IMR-90 (cell line): ENCODE measurements at regions not wholly inside any gene's neighbourhood (a gene's known extent, or its start where the extent isn't known, plus 50 kb on each side); places are given as distances from the start of the nearest gene placed in this dataset.

Experiments used
- ATAC-seq: fragments of 200-7000 bp; cut with Tn5 transposase; 2 replicates; pipeline ENCODE4 v1.9.1; 2020; ENCODE audit warnings: low read depth, mild to moderate bottlenecking, moderate library complexity
- BruUV-seq: library from RNA; stranded (reverse); fragments of 400-500 nt; replicated peaks from 2 replicates; lab custom pipeline; 2021; lab: Mats Ljungman, UMichigan
- CTCF ChIA-PET: fragments of 300-600 bp; formaldehyde crosslinking; extraction: SDS; loops from one replicate; lab custom pipeline; 2021; ENCODE audit warnings: antibody characterized with exemption; lab: Yijun Ruan, JAX
- POLR2A ChIA-PET: fragments of 300-600 bp; sonication (Branson Sonifier 250); formaldehyde crosslinking; loops from one replicate; lab custom pipeline; 2022; ENCODE audit warnings: antibody characterized with exemption; ENCODE audit not compliant: unreplicated experiment; lab: Charles Lee
- DNase-seq: peaks from one replicate; pipeline ENCODE4 v3.0.0; 2013
- H2AFZ ChIP-seq: replicated peaks from 2 replicates; pipeline ENCODE3; 2013; ENCODE audit warnings: low read length, mild to moderate bottlenecking; ENCODE audit not compliant: poor library complexity
- H2AK5ac ChIP-seq: 2 replicates; pipeline ENCODE4 v1.6.1; 2013; ENCODE audit warnings: low read depth, low read length, inconsistent platforms
- H2AK9ac ChIP-seq: replicated peaks from 2 replicates; pipeline ENCODE3; 2013; ENCODE audit warnings: mild to moderate bottlenecking, low read depth, low read length, moderate library complexity; ENCODE audit not compliant: poor library complexity
- H2BK120ac ChIP-seq: 2 replicates; pipeline ENCODE4 v1.6.1; 2013; ENCODE audit warnings: low read depth, low read length, inconsistent platforms
- H2BK15ac ChIP-seq: 3 replicates; pipeline ENCODE4 v1.6.1; 2013; ENCODE audit warnings: low read depth, low read length, inconsistent platforms
- H2BK20ac ChIP-seq: 2 replicates; pipeline ENCODE4 v1.6.1; 2013; ENCODE audit warnings: low read depth, mild to moderate bottlenecking, inconsistent platforms, low read length, moderate library complexity
- H2BK5ac ChIP-seq: 2 replicates; pipeline ENCODE4 v1.6.1; 2013; ENCODE audit warnings: mild to moderate bottlenecking, low read depth, low read length, inconsistent platforms; ENCODE audit not compliant: poor library complexity, severe bottlenecking
- H3K14ac ChIP-seq: replicated peaks from 2 replicates; pipeline ENCODE4 v1.6.1; 2013; ENCODE audit warnings: low read depth, low read length, inconsistent platforms
- H3K18ac ChIP-seq: 2 replicates; pipeline ENCODE4 v1.6.1; 2013; ENCODE audit warnings: low read depth, low read length, control low read depth
- H3K23ac ChIP-seq: 2 replicates; pipeline ENCODE4 v1.6.1; 2013; ENCODE audit warnings: low read depth, low read length, inconsistent platforms
- H3K27ac ChIP-seq: 2 replicates; pipeline ENCODE4 v1.5.1; 2013; ENCODE audit warnings: mild to moderate bottlenecking, control low read depth, low read length; ENCODE audit not compliant: insufficient read depth
- H3K27me3 ChIP-seq: 2 replicates; pipeline ENCODE4 v1.6.1; 2013; ENCODE audit warnings: low read length; ENCODE audit not compliant: control insufficient read depth, insufficient read depth
- H3K36me3 ChIP-seq: 2 replicates; pipeline ENCODE4 v1.6.1; 2013; ENCODE audit warnings: low read length, mixed read lengths; ENCODE audit not compliant: control insufficient read depth, insufficient read depth
- H3K4ac ChIP-seq: 2 replicates; pipeline ENCODE4 v1.6.1; 2013; ENCODE audit warnings: low read depth, low read length, inconsistent platforms
- H3K4me1 ChIP-seq: 2 replicates; pipeline ENCODE4 v1.6.1; 2013; ENCODE audit warnings: low read length, mixed read lengths; ENCODE audit not compliant: control insufficient read depth, insufficient read depth
- H3K4me2 ChIP-seq: 2 replicates; pipeline ENCODE4 v1.6.1; 2013; ENCODE audit warnings: low read depth, mild to moderate bottlenecking, control low read depth, low read length, moderate library complexity
- H3K4me3 ChIP-seq: 2 replicates; pipeline ENCODE4 v1.5.1; 2013; ENCODE audit warnings: low read depth, mild to moderate bottlenecking, control low read depth, low read length, moderate library complexity; ENCODE audit not compliant: insufficient read depth
- H3K56ac ChIP-seq: 2 replicates; pipeline ENCODE4 v1.6.1; 2013; ENCODE audit warnings: low read length, inconsistent platforms; ENCODE audit not compliant: insufficient read depth; ENCODE audit errors: extremely low read depth
- H3K79me1 ChIP-seq, 2 experiments: 2 replicates each; pipeline ENCODE4 v1.6.1; 2013; ENCODE audit warnings: low read length in 2 of 2, inconsistent platforms in 1 of 2, low read depth in 1 of 2
- H3K9ac ChIP-seq: 2 replicates; pipeline ENCODE4 v1.6.1; 2013; ENCODE audit warnings: low read depth, low read length, control low read depth
- H3K9me1 ChIP-seq: 2 replicates; pipeline ENCODE4 v1.6.1; 2013; ENCODE audit warnings: low read length, inconsistent platforms; ENCODE audit not compliant: insufficient read depth
- H3K9me3 ChIP-seq: 2 replicates; pipeline ENCODE4 v1.6.1; 2013; ENCODE audit warnings: low read length; ENCODE audit not compliant: control insufficient read depth, insufficient read depth
- H4K20me1 ChIP-seq: 2 replicates; pipeline ENCODE4 v1.6.1; 2013; ENCODE audit warnings: low read length, inconsistent platforms; ENCODE audit not compliant: insufficient read depth
- H4K5ac ChIP-seq: 2 replicates; pipeline ENCODE4 v1.6.1; 2013; ENCODE audit warnings: mild to moderate bottlenecking, low read depth, low read length, control low read depth
- H4K8ac ChIP-seq, 2 experiments: 2 replicates each; pipeline ENCODE4 v1.6.1; 2013; ENCODE audit warnings: low read depth in 2 of 2, low read length in 2 of 2, control low read depth in 1 of 2, inconsistent platforms in 1 of 2
- H4K91ac ChIP-seq: 2 replicates; pipeline ENCODE4 v1.6.1; 2013; ENCODE audit warnings: low read depth, low read length, inconsistent platforms; ENCODE audit not compliant: insufficient read depth
- BHLHE40 ChIP-seq: fragments of 150-350 bp; IDR thresholded peaks from 2 replicates; pipeline ENCODE4 v1.6.1; 2016; ENCODE audit warnings: mild to moderate bottlenecking, low read depth, low read length
- CEBPB ChIP-seq: IDR thresholded peaks from 2 replicates; pipeline ENCODE4 v1.6.1; 2012; ENCODE audit warnings: low read depth, low read length, improper control_type of control experiment
- CHD1 ChIP-seq: IDR thresholded peaks from 2 replicates; pipeline ENCODE4 v1.6.1; 2012; ENCODE audit warnings: low read depth, low read length, improper control_type of control experiment
- CTCF ChIP-seq: conservative IDR thresholded peaks from 2 replicates; pipeline ENCODE4 v1.5.1; 2012; ENCODE audit warnings: mild to moderate bottlenecking, low read depth, low read length, improper control_type of control experiment
- ELK1 ChIP-seq: fragments of 150-350 bp; IDR thresholded peaks from 2 replicates; pipeline ENCODE4 v1.6.1; 2016; ENCODE audit warnings: low read depth, mild to moderate bottlenecking, low read length, moderate library complexity, borderline replicate concordance
- FOS ChIP-seq: fragments of 150-350 bp; IDR thresholded peaks from 2 replicates; pipeline ENCODE4 v1.6.1; 2016; ENCODE audit warnings: low read depth, low read length
- MAFK ChIP-seq: IDR thresholded peaks from 2 replicates; pipeline ENCODE4 v1.6.1; 2012; ENCODE audit warnings: low read depth, low read length, improper control_type of control experiment
- MAZ ChIP-seq: IDR thresholded peaks from 2 replicates; pipeline ENCODE4 v1.6.1; 2012; ENCODE audit warnings: low read depth, mild to moderate bottlenecking, low read length, improper control_type of control experiment, moderate library complexity, borderline replicate concordance
- MXI1 ChIP-seq: IDR thresholded peaks from 2 replicates; pipeline ENCODE4 v1.6.1; 2012; ENCODE audit warnings: low read depth, mild to moderate bottlenecking, low read length, moderate library complexity, borderline replicate concordance
- POLR2A ChIP-seq: IDR thresholded peaks from 2 replicates; pipeline ENCODE4 v1.6.1; 2012; ENCODE audit warnings: mild to moderate bottlenecking, low read depth, low read length
- RAD21 ChIP-seq: IDR thresholded peaks from 2 replicates; pipeline ENCODE4 v1.6.1; 2012; ENCODE audit warnings: low read length, improper control_type of control experiment
- RFX5 ChIP-seq: IDR thresholded peaks from 2 replicates; pipeline ENCODE4 v1.8.0; 2012; ENCODE audit warnings: low read depth, mild to moderate bottlenecking, low read length, moderate library complexity
- SMC3 ChIP-seq: fragments of 150-350 bp; IDR thresholded peaks from 2 replicates; pipeline ENCODE4 v1.6.1; 2016; ENCODE audit warnings: low read depth, mild to moderate bottlenecking, antibody characterized with exemption, low read length, moderate library complexity
- WGBS, 2 experiments: methylation state at CpG; one replicate each; pipeline versions ENCODE4 v1.1.5 to v1.1.7; 2013; ENCODE audit warnings: missing lambda C conversion rate in 2 of 2; ENCODE audit not compliant: insufficient read length in 1 of 2; ENCODE audit errors: extremely low coverage in 2 of 2; 5-methylcytosine and 5-hydroxymethylcytosine counted together
- dilution Hi-C: fragments of 300-500 bp; cut with HindIII; formaldehyde crosslinking; loops from one replicate; pipeline ENCODE4 v1.14.3; 2018; ENCODE audit warnings: low sequenced_read_pairs; ENCODE audit not compliant: unreplicated experiment
- in situ Hi-C: fragments of 300-500 bp; cut with MboI; formaldehyde crosslinking; loops from 3 replicates; pipeline ENCODE4 v1.14.3; 2019; ENCODE audit warnings: low sequenced_read_pairs, inconsistent platforms, mixed read lengths
- intact Hi-C: fragments of 100-400 bp; cut with micrococcal nuclease; formaldehyde crosslinking; loops from 2 replicates; pipeline ENCODE4 v1.10.0; 2022

GRCh38 chr7:32379510-32380112 is 110.6 kb downstream of the LSM5 start:
- POLR2A ChIA-PET, result no interaction called here
- Histone ChIP-seq H3K18ac (no peak overlapping the region), H3K4me3 (no peak overlapping the region), H3K4me2 (no peak overlapping the region), H3K27ac (no peak overlapping the region), H4K8ac (no peak overlapping the region), H2BK5ac (no peak overlapping the region), H4K20me1 (no peaks in the 10 kb centered on the region), H3K79me1 (no peaks in the 10 kb centered on the region), H4K91ac (no peak overlapping the region), H3K36me3 (no peaks in the 10 kb centered on the region), H3K9ac (no peak overlapping the region), H3K9me3 (no peaks in the 10 kb centered on the region), H3K56ac (no peak overlapping the region), H2AFZ (no peak overlapping the region), H2BK120ac (no peak overlapping the region), H3K9me1 (no peaks in the 10 kb centered on the region), H2BK20ac (no peak overlapping the region), H2BK15ac (no peak overlapping the region), H4K5ac (no peak overlapping the region), H3K4ac (no peak overlapping the region), H3K14ac (no peak overlapping the region), H3K27me3 (no peaks in the 10 kb centered on the region), H3K23ac (no peak overlapping the region), H2AK9ac (no peak overlapping the region), H2AK5ac (no peak overlapping the region), H3K4me1 (no peaks in the 10 kb centered on the region)
- dilution Hi-C loops (no loop called here), in situ Hi-C loops (no loop called here), intact Hi-C loops (no loop called here)
- WGBS, 2 experiments, result 0% methylated on average over 1 of the region's 2 CpGs; no CpG with 5 or more reads in 1 of the 2 experiments
- DNase-seq, result no peak
- no peak for ATAC-seq
- CTCF ChIA-PET, result no interaction called here
- TF ChIP-seq FOS, result no peak
- TF ChIP-seq ELK1, result no peak
- no peak for TF ChIP-seq SMC3
- TF ChIP-seq CTCF, result no peak
- no peak for TF ChIP-seq MAFK
- TF ChIP-seq RAD21, result no peak
- no peak for TF ChIP-seq CHD1
- no peak for TF ChIP-seq MXI1
- TF ChIP-seq BHLHE40, result no peak
- no peak for TF ChIP-seq CEBPB
- no peak for TF ChIP-seq RFX5
- no peak for TF ChIP-seq MAZ
- TF ChIP-seq POLR2A, result no peak
- BruUV-seq, result no TSS peak
